ENCODE measurements at regions not wholly inside any gene's neighbourhood (a gene's known extent, or its start where the extent isn't known, plus 50 kb on each side); places are given as distances from the start of the nearest gene placed in this dataset.

- Histone ChIP-seq H3K18ac (ENCODE audit: extremely low read depth, low read length) (no peak overlapping the region), H3K9me3 (ENCODE audit: insufficient read depth in 2 of 2, low read depth in 1 of 2, low read length in 1 of 2) (no peaks in the 10 kb centered on the region; a peak in 1 of 4 replicates), H2BK5ac (ENCODE audit: low read depth, low read length) (no peak overlapping the region), H4K20me1 (replicated peaks in 1 of 2; ENCODE audit: control insufficient read depth in 1 of 2, insufficient read depth in 2 of 2, low read length in 2 of 2) (no peaks in the 10 kb centered on the region), H2BK12ac (ENCODE audit: low read depth, low read length) (no peak overlapping the region), H3K4me2 (ENCODE audit: insufficient read depth in 1 of 2, low read depth in 2 of 2, low read length in 2 of 2) (no peak overlapping the region), H2AK5ac (ENCODE audit: low read depth, low read length) (no peak overlapping the region), H3K79me1 (ENCODE audit: low read depth, low read length) (no peaks in the 10 kb centered on the region), H3K27ac (ENCODE audit: low read depth, low read length) (no peak overlapping the region), H2AFZ (ENCODE audit: low read length) (no peak overlapping the region), H4K8ac (ENCODE audit: extremely low read depth, insufficient read depth, low read length) (no peak overlapping the region), H2BK15ac (ENCODE audit: low read length) (no peak overlapping the region), H3K36me3 (ENCODE audit: control insufficient read depth in 2 of 4, insufficient read depth in 4 of 4, low read length in 3 of 4) (no peaks in the 10 kb centered on the region), H2BK120ac (replicated peaks; ENCODE audit: low read depth, low read length) (no peak overlapping the region), H3K9ac (replicated peaks in 1 of 4; ENCODE audit: extremely low read depth in 1 of 4, low read depth in 3 of 4, low read length in 3 of 4) (no peak overlapping the region), H2BK20ac (ENCODE audit: low read length) (no peak overlapping the region), H3K56ac (replicated peaks; ENCODE audit: insufficient read length, low read depth, low read length) (no peak overlapping the region), H3K4me1 (replicated peaks in 1 of 4; ENCODE audit: control insufficient read depth in 3 of 4, insufficient read depth in 4 of 4, low read length in 3 of 4) (no peaks in the 10 kb centered on the region), H3K23ac (ENCODE audit: insufficient read length) (no peak overlapping the region), H3K4me3 (ENCODE audit: extremely low read depth in 1 of 4, insufficient read depth in 2 of 4, low read depth in 3 of 4, low read length in 4 of 4) (no peak overlapping the region), H3K27me3 (replicated peaks in 1 of 4; ENCODE audit: control insufficient read depth in 3 of 4, extremely low read depth in 1 of 4, insufficient read depth in 3 of 4, low read length in 3 of 4) (no peaks in the 10 kb centered on the region), H4K91ac (replicated peaks; ENCODE audit: insufficient read length, low read length) (no peak overlapping the region), H3K4ac (replicated peaks; ENCODE audit: insufficient read length, low read depth, low read length) (no peak overlapping the region), H3K79me2 (ENCODE audit: control insufficient read depth in 1 of 2, insufficient read depth in 2 of 2, low read length in 2 of 2) (no peaks in the 10 kb centered on the region), H3K14ac (ENCODE audit: insufficient read length) (no peak overlapping the region), H4K5ac (ENCODE audit: insufficient read length, low read depth, low read length) (no peak overlapping the region), H3K23me2 (ENCODE audit: low read depth, low read length) (no peaks in the 10 kb centered on the region)
- FAIRE-seq (no peak), DNase-seq (ENCODE audit: low read depth in 1 of 2, low spot score in 2 of 2) (no peak)
- TF ChIP-seq SUZ12 (IDR thresholded peaks at IDR 0.05; ENCODE audit: low read length) (no peak), ZNF274 (IDR thresholded peaks at IDR 0.05; ENCODE audit: borderline replicate concordance, extremely low read depth, low read length) (no peak), TCF12 (IDR thresholded peaks at IDR 0.05; ENCODE audit: low read depth, low read length) (no peak), YY1 (IDR thresholded peaks at IDR 0.05; ENCODE audit: low read depth, low read length) (no peak), CHD2 (IDR thresholded peaks at IDR 0.05; ENCODE audit: low read length) (no peak), JUND (IDR thresholded peaks at IDR 0.05; ENCODE audit: low read length) (no peak), NANOG (IDR thresholded peaks at IDR 0.05; ENCODE audit: insufficient read depth, low read depth, low read length, poor library complexity, severe bottlenecking) (no peak), RBBP5 (IDR thresholded peaks at IDR 0.05; ENCODE audit: borderline replicate concordance, low read depth, low read length) (no peak), SP2 (IDR thresholded peaks at IDR 0.05; ENCODE audit: low read length) (no peak), JUN (IDR thresholded peaks at IDR 0.05; ENCODE audit: low read depth, low read length) (no peak), SIN3A (conservative IDR thresholded peaks at IDR 0.05 in 1 of 2, IDR thresholded peaks at IDR 0.05 in 1 of 2; ENCODE audit: low read depth in 1 of 2, low read length in 2 of 2) (no peak), RAD21 (IDR thresholded peaks at IDR 0.05 in 1 of 2, conservative IDR thresholded peaks at IDR 0.05 in 1 of 2; ENCODE audit: low read depth in 2 of 2, low read length in 2 of 2) (no peak), EP300 (IDR thresholded peaks at IDR 0.05; ENCODE audit: borderline replicate concordance in 1 of 2, low read depth in 2 of 2, low read length in 2 of 2) (no peak)
- POLR2A ChIA-PET (ENCODE audit: partially characterized antibody): no interaction called here
- WGBS, 2 experiments (ENCODE audit: extremely low coverage in 1 of 2, insufficient coverage in 1 of 2, insufficient read length in 1 of 2, insufficient replicate concordance in 2 of 2, low coverage in 1 of 2, low lambda C conversion rate in 2 of 2, missing lambda C conversion rate in 1 of 2): 93% methylated on average over 2 of the region's 2 CpGs; no CpG with 5 or more reads in 1 of the 2 experiments
- CTCF ChIA-PET (ENCODE audit: partially characterized antibody): interaction anchor here (0.7 to 1.3 kb wide), 2 partner anchors 20 to 535 kb away, joined by 4 to 5 read pairs; no protein-coding TSS in a partner anchor
These were observed 336.4 kb downstream of the FOXG1 start for GRCh38 chr14:29102996-29103395.
